ENCODE measurements at regions not wholly inside any gene's neighbourhood (a gene's known extent, or its start where the extent isn't known, plus 50 kb on each side); places are given as distances from the start of the nearest gene placed in this dataset.

GRCh38 chr9:96089452-96090085, 212.4 kb downstream of the HSD17B3 start:
- H3K36me3 Mint-ChIP-seq (ENCODE audit: low read depth) = no peaks in the 10 kb centered on the region
- CTCF ChIA-PET = interaction anchor here (0.6 kb wide), 1 partner anchor 110 kb away, joined by 4 read pairs; no protein-coding TSS in a partner anchor
- intact Hi-C loops (cut with micrococcal nuclease) = no loop called here
- no peak overlapping the region for H3K27ac Mint-ChIP-seq
- no peak overlapping the region for H3K4me3 Mint-ChIP-seq
- H3K9me3 Mint-ChIP-seq = peaks cover 2% of the 10 kb centered on the region
- peaks cover 16% of the 10 kb centered on the region for H3K27me3 Mint-ChIP-seq (ENCODE audit: low read depth)
- DNase-seq = no peak
- H3K4me1 Mint-ChIP-seq (ENCODE audit: low read depth) = no peaks in the 10 kb centered on the region

- CTCF ChIA-PET = no interaction called here
Observed at GRCh38 chr9:96088510-96088909, 213.0 kb downstream of the ERCC6L2 start.

GRCh38 chr9:96087669-96088299, 212.3 kb downstream of the ERCC6L2 start:
- no peaks in the 10 kb centered on the region for H3K36me3 Mint-ChIP-seq (ENCODE audit: low read depth)

More at GRCh38 chr9:96088510-96088909, 213.0 kb downstream of the ERCC6L2 start:
- H3K4me3 Mint-ChIP-seq = no peak overlapping the region
- intact Hi-C loops (cut with micrococcal nuclease) = no loop called here
- peaks cover 2% of the 10 kb centered on the region for H3K9me3 Mint-ChIP-seq
- peaks cover 16% of the 10 kb centered on the region for H3K27me3 Mint-ChIP-seq (ENCODE audit: low read depth)
- H3K36me3 Mint-ChIP-seq (ENCODE audit: low read depth) = no peaks in the 10 kb centered on the region
- no peak overlapping the region for H3K27ac Mint-ChIP-seq
- no peak for DNase-seq
- no peaks in the 10 kb centered on the region for H3K4me1 Mint-ChIP-seq (ENCODE audit: low read depth)

GRCh38 chr9:96086936-96087571, 211.6 kb downstream of the ERCC6L2 start:
- Mint-ChIP-seq H3K4me3 (no peak overlapping the region), H3K27ac (no peak overlapping the region), H3K27me3 (ENCODE audit: low read depth) (peaks cover 16% of the 10 kb centered on the region), H3K4me1 (ENCODE audit: low read depth) (no peaks in the 10 kb centered on the region), H3K36me3 (ENCODE audit: low read depth) (no peaks in the 10 kb centered on the region), H3K9me3 (peaks cover 2% of the 10 kb centered on the region)
- no peak for DNase-seq
- CTCF ChIA-PET = no interaction called here
- intact Hi-C loops (cut with micrococcal nuclease) = no loop called here

More at GRCh38 chr9:96087669-96088299, 212.3 kb downstream of the ERCC6L2 start:
- CTCF ChIA-PET = no interaction called here
- peaks cover 16% of the 10 kb centered on the region for H3K27me3 Mint-ChIP-seq (ENCODE audit: low read depth)
- DNase-seq = no peak
- H3K4me3 Mint-ChIP-seq = no peak overlapping the region
- intact Hi-C loops (cut with micrococcal nuclease) = no loop called here
- no peak overlapping the region for H3K27ac Mint-ChIP-seq
- H3K4me1 Mint-ChIP-seq (ENCODE audit: low read depth) = no peaks in the 10 kb centered on the region
- H3K9me3 Mint-ChIP-seq = peaks cover 2% of the 10 kb centered on the region

- H3K27ac Mint-ChIP-seq = no peak overlapping the region
- no peak overlapping the region for H3K4me3 Mint-ChIP-seq
- DNase-seq = no peak
- H3K27me3 Mint-ChIP-seq (ENCODE audit: low read depth) = peaks cover 16% of the 10 kb centered on the region
- no peaks in the 10 kb centered on the region for H3K36me3 Mint-ChIP-seq (ENCODE audit: low read depth)
- H3K4me1 Mint-ChIP-seq (ENCODE audit: low read depth) = no peaks in the 10 kb centered on the region
- peaks cover 1% of the 10 kb centered on the region for H3K9me3 Mint-ChIP-seq
- CTCF ChIA-PET = no interaction called here
- intact Hi-C loops (cut with micrococcal nuclease) = no loop called here
Observed at GRCh38 chr9:96085491-96086143, 210.1 kb downstream of the ERCC6L2 start.

GRCh38 chr9:96084331-96084734, 208.8 kb downstream of the ERCC6L2 start:
- Mint-ChIP-seq H3K27ac (no peak overlapping the region), H3K9me3 (no peaks in the 10 kb centered on the region), H3K4me1 (ENCODE audit: low read depth) (no peaks in the 10 kb centered on the region), H3K36me3 (ENCODE audit: low read depth) (no peaks in the 10 kb centered on the region), H3K27me3 (ENCODE audit: low read depth) (peaks cover 16% of the 10 kb centered on the region), H3K4me3 (no peak overlapping the region)
- CTCF ChIA-PET = interaction anchor here (1.0 kb wide), 1 partner anchor 133 kb away, joined by 3 read pairs; no protein-coding TSS in a partner anchor
- intact Hi-C loops (cut with micrococcal nuclease) = no loop called here
- DNase-seq = no peak

- Mint-ChIP-seq H3K9me3 (no peaks in the 10 kb centered on the region), H3K4me1 (ENCODE audit: low read depth) (no peaks in the 10 kb centered on the region), H3K36me3 (ENCODE audit: low read depth) (no peaks in the 10 kb centered on the region), H3K4me3 (no peak overlapping the region), H3K27ac (no peak overlapping the region), H3K27me3 (ENCODE audit: low read depth) (peaks cover 10% of the 10 kb centered on the region)
- CTCF ChIA-PET = interaction anchor here (0.6 kb wide), 1 partner anchor 1170 kb away, joined by 5 read pairs; no protein-coding TSS in a partner anchor
- intact Hi-C loops (cut with micrococcal nuclease) = no loop called here
- DNase-seq = no peak
Observed at GRCh38 chr9:96082516-96083232, 207.2 kb downstream of the ERCC6L2 start.

GRCh38 chr9:96080364-96080763, 204.9 kb downstream of the ERCC6L2 start:
- intact Hi-C loops (cut with micrococcal nuclease) = no loop called here
- CTCF ChIA-PET = no interaction called here
- no peaks in the 10 kb centered on the region for H3K27me3 Mint-ChIP-seq (ENCODE audit: low read depth)

GRCh38 chr9:96079779-96080178, 204.3 kb downstream of the ERCC6L2 start:
- CTCF ChIA-PET = no interaction called here
- no peaks in the 10 kb centered on the region for H3K27me3 Mint-ChIP-seq (ENCODE audit: low read depth)
- intact Hi-C loops (cut with micrococcal nuclease) = no loop called here
- no peak for DNase-seq
- H3K4me3 Mint-ChIP-seq = no peak overlapping the region
- no peaks in the 10 kb centered on the region for H3K9me3 Mint-ChIP-seq
- H3K27ac Mint-ChIP-seq = no peak overlapping the region
- no peaks in the 10 kb centered on the region for H3K4me1 Mint-ChIP-seq (ENCODE audit: low read depth)
- H3K36me3 Mint-ChIP-seq (ENCODE audit: low read depth) = no peaks in the 10 kb centered on the region

More at GRCh38 chr9:96080364-96080763, 204.9 kb downstream of the ERCC6L2 start:
- Mint-ChIP-seq H3K4me3 (no peak overlapping the region), H3K27ac (no peak overlapping the region), H3K4me1 (ENCODE audit: low read depth) (no peaks in the 10 kb centered on the region), H3K36me3 (ENCODE audit: low read depth) (no peaks in the 10 kb centered on the region), H3K9me3 (no peaks in the 10 kb centered on the region)
- DNase-seq = no peak

GRCh38 chr9:96078897-96079490, 203.5 kb downstream of the ERCC6L2 start:
- CTCF ChIA-PET = no interaction called here
- DNase-seq = no peak
- intact Hi-C loops (cut with micrococcal nuclease) = no loop called here
- no peaks in the 10 kb centered on the region for H3K9me3 Mint-ChIP-seq
- H3K27me3 Mint-ChIP-seq (ENCODE audit: low read depth) = peaks cover 2% of the 10 kb centered on the region
- H3K36me3 Mint-ChIP-seq (ENCODE audit: low read depth) = no peaks in the 10 kb centered on the region
- no peak overlapping the region for H3K4me3 Mint-ChIP-seq
- no peak overlapping the region for H3K27ac Mint-ChIP-seq
- no peaks in the 10 kb centered on the region for H3K4me1 Mint-ChIP-seq (ENCODE audit: low read depth)

GRCh38 chr9:96075757-96076156, 200.3 kb downstream of the ERCC6L2 start:
- H3K27ac Mint-ChIP-seq = no peak overlapping the region
- no peaks in the 10 kb centered on the region for H3K36me3 Mint-ChIP-seq (ENCODE audit: low read depth)
- H3K27me3 Mint-ChIP-seq (ENCODE audit: low read depth) = peaks cover 2% of the 10 kb centered on the region
- CTCF ChIA-PET = no interaction called here
- intact Hi-C loops (cut with micrococcal nuclease) = no loop called here
- no peak for DNase-seq
- no peaks in the 10 kb centered on the region for H3K4me1 Mint-ChIP-seq (ENCODE audit: low read depth)
- H3K4me3 Mint-ChIP-seq = no peak overlapping the region
- H3K9me3 Mint-ChIP-seq = no peaks in the 10 kb centered on the region

GRCh38 chr9:96075111-96075510, 199.6 kb downstream of the ERCC6L2 start:
- CTCF ChIA-PET = interaction anchor here (1.5 kb wide), 1 partner anchor 36 kb away, joined by 3 read pairs; no protein-coding TSS in a partner anchor
- Mint-ChIP-seq H3K27me3 (ENCODE audit: low read depth) (peaks cover 2% of the 10 kb centered on the region), H3K9me3 (no peaks in the 10 kb centered on the region), H3K27ac (no peak overlapping the region), H3K36me3 (ENCODE audit: low read depth) (no peaks in the 10 kb centered on the region), H3K4me1 (ENCODE audit: low read depth) (no peaks in the 10 kb centered on the region), H3K4me3 (no peak overlapping the region)
- DNase-seq = no peak
- intact Hi-C loops (cut with micrococcal nuclease) = no loop called here

Data from activated naive CD4-positive, alpha-beta T cell treated with anti-CD3 and anti-CD28 coated beads for 36 hours (primary cell).